GM23248 (cell line): ENCODE measurements at regions not wholly inside any gene's neighbourhood (a gene's known extent, or its start where the extent isn't known, plus 50 kb on each side); places are given as distances from the start of the nearest gene placed in this dataset.

ENCODE experiments used
- DNase-seq: peaks from one replicate; pipeline ENCODE4 v3.0.0-alpha.2; 2015
- H2AFZ ChIP-seq: fragments of 200-600 bp; sonication (generic); 2 replicates; pipeline ENCODE4 v1.6.1; 2016; ENCODE audit warnings: antibody characterized with exemption
- H3F3A ChIP-seq: fragments of 200-600 bp; sonication (generic); 2 replicates; pipeline ENCODE4 v1.6.1; 2016; ENCODE audit warnings: mild to moderate bottlenecking, antibody characterized with exemption, mixed run types; ENCODE audit not compliant: insufficient read depth
- H3K27ac ChIP-seq: fragments of 200-600 bp; sonication (generic); 2 replicates; pipeline ENCODE4 v1.5.1; 2016; ENCODE audit warnings: mild to moderate bottlenecking
- H3K27me3 ChIP-seq: fragments of 200-600 bp; sonication (generic); replicated peaks from 2 replicates; pipeline ENCODE4 v1.6.1; 2016; ENCODE audit warnings: mild to moderate bottlenecking; ENCODE audit not compliant: insufficient read depth
- H3K36me3 ChIP-seq: fragments of 200-600 bp; sonication (generic); 2 replicates; pipeline ENCODE4 v1.6.1; 2016; ENCODE audit warnings: low read depth, mild to moderate bottlenecking
- H3K4me1 ChIP-seq: fragments of 200-600 bp; sonication (generic); 2 replicates; pipeline ENCODE4 v1.6.1; 2016; ENCODE audit warnings: mild to moderate bottlenecking; ENCODE audit not compliant: insufficient read depth
- H3K4me2 ChIP-seq: fragments of 200-600 bp; sonication (generic); one replicate; pipeline ENCODE4 v1.6.1; 2016; ENCODE audit warnings: mild to moderate bottlenecking; ENCODE audit not compliant: unreplicated experiment
- H3K4me3 ChIP-seq: fragments of 200-600 bp; sonication (generic); 2 replicates; pipeline ENCODE4 v1.5.1; 2016; ENCODE audit warnings: mild to moderate bottlenecking
- H3K79me2 ChIP-seq: fragments of 200-600 bp; sonication (generic); 2 replicates; pipeline ENCODE4 v1.6.1; 2016; ENCODE audit warnings: mild to moderate bottlenecking; ENCODE audit not compliant: insufficient read depth
- H3K9ac ChIP-seq: fragments of 200-600 bp; sonication (generic); 2 replicates; pipeline ENCODE4 v1.6.1; 2016; ENCODE audit warnings: mild to moderate bottlenecking
- H3K9me2 ChIP-seq: fragments of 200-600 bp; sonication (generic); 2 replicates; pipeline ENCODE4 v1.6.1; 2016; ENCODE audit warnings: mixed run types, mild to moderate bottlenecking, moderate library complexity; ENCODE audit not compliant: insufficient read depth
- H3K9me3 ChIP-seq: fragments of 200-600 bp; sonication (generic); one replicate; pipeline ENCODE4 v1.6.1; 2017; ENCODE audit warnings: low read depth
- H4K20me1 ChIP-seq: fragments of 200-600 bp; sonication (generic); 2 replicates; pipeline ENCODE4 v1.6.0; 2016; ENCODE audit not compliant: insufficient read depth
- EZH2 ChIP-seq: fragments of 200-600 bp; sonication (generic); IDR thresholded peaks from 2 replicates; pipeline ENCODE4 v1.6.1; 2018; ENCODE audit warnings: antibody characterized with exemption, mild to moderate bottlenecking; ENCODE audit not compliant: insufficient read depth, poor library complexity, severe bottlenecking
- EZH2phosphoT487 ChIP-seq: fragments of 200-600 bp; sonication (generic); IDR thresholded peaks from 2 replicates; pipeline ENCODE4 v1.6.1; 2018; ENCODE audit warnings: antibody characterized with exemption, moderate library complexity, mild to moderate bottlenecking, low read depth; ENCODE audit not compliant: insufficient read depth
- WGBS, 2 experiments: methylation state at CpG; one replicate each; pipeline ENCODE4 v1.1.6; 2015 to 2017; ENCODE audit warnings: low lambda C conversion rate in 2 of 2, low coverage in 1 of 2; ENCODE audit errors: missing lambda C conversion rate in 2 of 2; 5-methylcytosine and 5-hydroxymethylcytosine counted together
- in situ Hi-C: fragments of 300-500 bp; cut with MboI; formaldehyde crosslinking; loops from 2 replicates; pipeline ENCODE4 v1.15.0; 2020

GRCh38 chr13:42706286-42706685 lies 75.1 kb upstream of the FAM216B start:
- in situ Hi-C loops, result no loop called here
- Histone ChIP-seq H2AFZ (no peak overlapping the region), H3K9me3 (no peaks in the 10 kb centered on the region), H3K36me3 (no peaks in the 10 kb centered on the region), H3K9ac (no peak overlapping the region), H3K27ac (no peak overlapping the region), H3K27me3 (no peaks in the 10 kb centered on the region), H4K20me1 (no peaks in the 10 kb centered on the region), H3K4me3 (no peak overlapping the region), H3F3A (peaks cover 7% of the 10 kb centered on the region; the same call in 1 of the 2 replicates), H3K9me2 (no peaks in the 10 kb centered on the region), H3K79me2 (no peaks in the 10 kb centered on the region), H3K4me1 (peaks cover 12% of the 10 kb centered on the region), H3K4me2 (no peak overlapping the region)
- no peak for DNase-seq
- no peak for TF ChIP-seq EZH2
- no peak for TF ChIP-seq EZH2phosphoT487
- 44 to 55% methylated on average over 3 of the region's 3 CpGs for WGBS, 2 experiments

DNA sequence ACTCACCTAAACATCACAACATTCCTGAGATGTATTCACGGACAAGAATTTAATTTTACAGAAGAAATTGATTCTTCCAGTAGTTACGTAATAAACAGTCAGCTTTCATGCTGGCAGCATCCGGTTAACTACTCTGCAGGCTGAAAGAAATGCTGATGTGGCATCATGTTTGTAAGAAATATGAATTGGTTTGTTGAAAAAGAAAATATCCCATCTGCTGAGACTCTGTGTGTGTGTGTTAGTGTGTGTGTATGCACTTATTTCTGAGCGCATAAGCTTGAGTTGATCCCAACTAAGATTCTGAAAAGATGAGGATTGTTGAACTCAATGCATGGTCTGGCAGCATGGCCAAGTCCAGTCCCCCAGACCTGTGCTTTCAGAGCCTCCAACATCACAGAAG lies 74.3 kb upstream of the FAM216B start:
- H3K9me2 ChIP-seq, result no peaks in the 10 kb centered on the region
- H4K20me1 ChIP-seq, result no peaks in the 10 kb centered on the region
- no peaks in the 10 kb centered on the region for H3K9me3 ChIP-seq
- no peak overlapping the region for H3K27ac ChIP-seq
- in situ Hi-C loops, result no loop called here
- peak; percentile 45 for DNase-seq
- no peak overlapping the region for H3K4me3 ChIP-seq
- TF ChIP-seq EZH2 (no peak), EZH2phosphoT487 (no peak)
- no peak overlapping the region for H3K4me2 ChIP-seq
- WGBS, 2 experiments, result 40 to 44% methylated on average over 4 of the region's 4 CpGs
- H3F3A ChIP-seq, result peaks cover 7% of the 10 kb centered on the region; the same call in 1 of the 2 replicates
- H3K79me2 ChIP-seq, result no peaks in the 10 kb centered on the region
- no peaks in the 10 kb centered on the region for H3K36me3 ChIP-seq
- H2AFZ ChIP-seq, result no peak overlapping the region
- no peak overlapping the region for H3K9ac ChIP-seq
- H3K4me1 ChIP-seq, result peaks cover 12% of the 10 kb centered on the region
- H3K27me3 ChIP-seq, result no peaks in the 10 kb centered on the region

GRCh38 chr13:42707586-42707985 lies 73.8 kb upstream of the FAM216B start:
- no peak overlapping the region for H3K4me2 ChIP-seq
- H3K4me1 ChIP-seq, result peaks cover 12% of the 10 kb centered on the region
- no peaks in the 10 kb centered on the region for H3K79me2 ChIP-seq
- no peak overlapping the region for H3K27ac ChIP-seq
- in situ Hi-C loops, result no loop called here
- no peaks in the 10 kb centered on the region for H3K9me2 ChIP-seq
- H2AFZ ChIP-seq, result no peak overlapping the region
- DNase-seq, result peak; percentile 53
- no peaks in the 10 kb centered on the region for H3K36me3 ChIP-seq
- WGBS, 2 experiments, result 89 to 90% methylated on average over 4 of the region's 4 CpGs
- H3K9ac ChIP-seq, result no peak overlapping the region
- TF ChIP-seq EZH2 (no peak), EZH2phosphoT487 (no peak)
- peaks cover 7% of the 10 kb centered on the region; the same call in 1 of the 2 replicates for H3F3A ChIP-seq
- no peaks in the 10 kb centered on the region for H3K27me3 ChIP-seq
- H3K4me3 ChIP-seq, result no peak overlapping the region
- no peaks in the 10 kb centered on the region for H3K9me3 ChIP-seq
- H4K20me1 ChIP-seq, result no peaks in the 10 kb centered on the region

GRCh38 chr13:42708391-42708790 lies 73.0 kb upstream of the FAM216B start:
- peaks cover 12% of the 10 kb centered on the region for H3K4me1 ChIP-seq
- DNase-seq, result no peak
- no peak overlapping the region for H2AFZ ChIP-seq
- no peaks in the 10 kb centered on the region for H3K36me3 ChIP-seq
- H3F3A ChIP-seq, result peaks cover 7% of the 10 kb centered on the region; the same call in 1 of the 2 replicates
- 96 to 100% methylated on average over 4 of the region's 4 CpGs for WGBS, 2 experiments
- no peaks in the 10 kb centered on the region for H3K9me3 ChIP-seq
- TF ChIP-seq EZH2phosphoT487 (no peak), EZH2 (no peak)
- no peaks in the 10 kb centered on the region for H3K79me2 ChIP-seq
- H3K27ac ChIP-seq, result no peak overlapping the region
- no peaks in the 10 kb centered on the region for H4K20me1 ChIP-seq
- in situ Hi-C loops, result no loop called here
- no peak overlapping the region for H3K4me3 ChIP-seq
- no peaks in the 10 kb centered on the region for H3K9me2 ChIP-seq
- H3K4me2 ChIP-seq, result no peak overlapping the region
- H3K9ac ChIP-seq, result no peak overlapping the region
- H3K27me3 ChIP-seq, result no peaks in the 10 kb centered on the region

- TF ChIP-seq EZH2 (no peak), EZH2phosphoT487 (no peak)
- Histone ChIP-seq H3K27ac (no peak overlapping the region), H3K36me3 (no peaks in the 10 kb centered on the region), H2AFZ (no peak overlapping the region), H3K4me3 (no peak overlapping the region), H3K4me2 (no peak overlapping the region), H4K20me1 (no peaks in the 10 kb centered on the region), H3K9me2 (no peaks in the 10 kb centered on the region), H3K4me1 (peaks cover 12% of the 10 kb centered on the region), H3K9me3 (no peaks in the 10 kb centered on the region), H3K9ac (no peak overlapping the region), H3F3A (peaks cover 7% of the 10 kb centered on the region; the same call in 1 of the 2 replicates), H3K79me2 (no peaks in the 10 kb centered on the region), H3K27me3 (no peaks in the 10 kb centered on the region)
- WGBS, 2 experiments, result 88 to 93% methylated on average over 2 of the region's 2 CpGs
- DNase-seq, result no peak
- in situ Hi-C loops, result no loop called here
Measured at GRCh38 chr13:42709276-42709675, 72.1 kb upstream of the FAM216B start.
